ENCODE measurements at regions not wholly inside any gene's neighbourhood (a gene's known extent, or its start where the extent isn't known, plus 50 kb on each side); places are given as distances from the start of the nearest gene placed in this dataset.

- Histone ChIP-seq H3K4me2 (ENCODE audit: low read length) (no peak overlapping the region), H3K4me3 (ENCODE audit: low read length) (no peak overlapping the region), H3K27ac (ENCODE audit: low read length) (no peak overlapping the region), H3K79me2 (replicated peaks; ENCODE audit: insufficient read depth, low read length) (no peaks in the 10 kb centered on the region), H3K27me3 (ENCODE audit: insufficient read depth, low read depth, low read length) (no peaks in the 10 kb centered on the region), H3K36me3 (ENCODE audit: insufficient read depth, low read length) (no peaks in the 10 kb centered on the region), H3F3A (ENCODE audit: insufficient read depth, low read length, poor library complexity, severe bottlenecking) (no peaks in the 10 kb centered on the region), H4K20me1 (ENCODE audit: insufficient read depth) (no peaks in the 10 kb centered on the region), H3K9ac (ENCODE audit: low read length) (no peak overlapping the region), H3K9me2 (ENCODE audit: insufficient read depth, low read length) (no peaks in the 10 kb centered on the region), H2AFZ (ENCODE audit: low read depth, low read length) (no peak overlapping the region), H3K9me3 (ENCODE audit: low read length) (no peaks in the 10 kb centered on the region)
- TF ChIP-seq REST (IDR thresholded peaks at IDR 0.05; ENCODE audit: borderline replicate concordance) (no peak), TAF1 (IDR thresholded peaks at IDR 0.05; ENCODE audit: low read depth) (no peak), RAD21 (conservative IDR thresholded peaks at IDR 0.05) (no peak)
These were observed 177.2 kb downstream of the GABRG1 start for GRCh38 chr4:45946699-45947098.

GRCh38 chr4:45944000-45944399 lies 179.9 kb downstream of the GABRG1 start:
- H3K79me2 ChIP-seq (replicated peaks; ENCODE audit: insufficient read depth, low read length) = no peaks in the 10 kb centered on the region

GRCh38 chr4:45939056-45939455 lies 184.8 kb downstream of the GABRG1 start:
- no peaks in the 10 kb centered on the region for H3K27me3 ChIP-seq (ENCODE audit: insufficient read depth, low read depth, low read length)
- no peaks in the 10 kb centered on the region for H3K9me3 ChIP-seq (ENCODE audit: low read length)
- H3K79me2 ChIP-seq (replicated peaks; ENCODE audit: insufficient read depth, low read length) = no peaks in the 10 kb centered on the region
- H3K4me3 ChIP-seq (ENCODE audit: low read length) = no peak overlapping the region
- TF ChIP-seq EP300 (conservative IDR thresholded peaks at IDR 0.05; ENCODE audit: poor library complexity, severe bottlenecking) = no peak
- no peak for TF ChIP-seq EZH2 (IDR thresholded peaks at IDR 0.05; ENCODE audit: borderline replicate concordance, insufficient read depth, low read length, poor library complexity, severe bottlenecking)
- TF ChIP-seq POLR2AphosphoS5 (IDR thresholded peaks at IDR 0.05) = no peak
- TF ChIP-seq MXI1 (conservative IDR thresholded peaks at IDR 0.05; ENCODE audit: poor library complexity, severe bottlenecking) = no peak
- TF ChIP-seq CTCF (IDR thresholded peaks at IDR 0.05; ENCODE audit: poor library complexity, severe bottlenecking) = no peak
- TF ChIP-seq RAD21 (conservative IDR thresholded peaks at IDR 0.05) = no peak
- no peak for TF ChIP-seq REST (IDR thresholded peaks at IDR 0.05; ENCODE audit: borderline replicate concordance)
- H3K9me2 ChIP-seq (ENCODE audit: insufficient read depth, low read length) = no peaks in the 10 kb centered on the region
- H3K36me3 ChIP-seq (ENCODE audit: insufficient read depth, low read length) = no peaks in the 10 kb centered on the region
- H3K9ac ChIP-seq (ENCODE audit: low read length) = no peak overlapping the region
- no peak overlapping the region for H2AFZ ChIP-seq (ENCODE audit: low read depth, low read length)
- H3F3A ChIP-seq (ENCODE audit: insufficient read depth, low read length, poor library complexity, severe bottlenecking) = no peaks in the 10 kb centered on the region
- no peak overlapping the region for H3K4me2 ChIP-seq (ENCODE audit: low read length)
- H3K27ac ChIP-seq (ENCODE audit: low read length) = no peak overlapping the region
- H4K20me1 ChIP-seq (ENCODE audit: insufficient read depth) = no peaks in the 10 kb centered on the region

More at GRCh38 chr4:45944000-45944399, 179.9 kb downstream of the GABRG1 start:
- H3K4me3 ChIP-seq (ENCODE audit: low read length) = no peak overlapping the region
- no peak overlapping the region for H3K4me2 ChIP-seq (ENCODE audit: low read length)
- no peaks in the 10 kb centered on the region for H3K27me3 ChIP-seq (ENCODE audit: insufficient read depth, low read depth, low read length)
- TF ChIP-seq RAD21 (conservative IDR thresholded peaks at IDR 0.05) = peak; percentile 47
- peak; percentile 60 for TF ChIP-seq SMC3 (conservative IDR thresholded peaks at IDR 0.05; ENCODE audit: poor library complexity)
- peak; percentile 50 for TF ChIP-seq CTCF (IDR thresholded peaks at IDR 0.05; ENCODE audit: poor library complexity, severe bottlenecking)
- no peak for TF ChIP-seq POLR2AphosphoS5 (IDR thresholded peaks at IDR 0.05)
- H3K9me2 ChIP-seq (ENCODE audit: insufficient read depth, low read length) = no peaks in the 10 kb centered on the region
- H2AFZ ChIP-seq (ENCODE audit: low read depth, low read length) = no peak overlapping the region
- H3K9ac ChIP-seq (ENCODE audit: low read length) = no peak overlapping the region
- H4K20me1 ChIP-seq (ENCODE audit: insufficient read depth) = no peaks in the 10 kb centered on the region
- H3K27ac ChIP-seq (ENCODE audit: low read length) = no peak overlapping the region
- no peaks in the 10 kb centered on the region for H3K36me3 ChIP-seq (ENCODE audit: insufficient read depth, low read length)
- no peaks in the 10 kb centered on the region for H3F3A ChIP-seq (ENCODE audit: insufficient read depth, low read length, poor library complexity, severe bottlenecking)
- H3K9me3 ChIP-seq (ENCODE audit: low read length) = no peaks in the 10 kb centered on the region
